T-cell (primary cell): ENCODE measurements at regions not wholly inside any gene's neighbourhood (a gene's known extent, or its start where the extent isn't known, plus 50 kb on each side); places are given as distances from the start of the nearest gene placed in this dataset.

Source experiments
- ATAC-seq, 4 experiments: fragments of 200-7000 bp in 3 of 4; fragments of 150-1000 bp in 1 of 4; cut with Tn5 transposase; replicated peaks in 1 of 4; 1 replicate in 3 of 4; 2 replicates in 1 of 4; pipeline ENCODE4 v1.10.0; 2021; ENCODE audit warnings: moderate library complexity in 3 of 4, mild to moderate bottlenecking in 2 of 4, moderate number of reproducible peaks in 1 of 4
- CTCF ChIA-PET, 2 donors: fragments of 300-600 bp; sonication (Branson Sonifier 250); formaldehyde crosslinking; loops; one replicate each; lab custom pipeline; 2022; ENCODE audit warnings: antibody characterized with exemption in 2 of 2; lab: Charles Lee
- POLR2A ChIA-PET, 2 donors: fragments of 300-600 bp; sonication (Branson Sonifier 250); formaldehyde crosslinking; loops; one replicate each; lab custom pipeline; 2022; ENCODE audit warnings: antibody characterized with exemption in 2 of 2; lab: Charles Lee
- DNase-seq, 35 experiments: peaks; one replicate each; pipeline versions ENCODE4 v3.0.0 to v3.0.0-alpha.2; 2013 to 2023
- H3K27ac ChIP-seq: one replicate; pipeline ENCODE4 v1.5.1; 2013; ENCODE audit warnings: low read length
- H3K27me3 ChIP-seq, 2 experiments: replicated peaks in 1 of 2; 1 replicate in 1 of 2; 2 replicates in 1 of 2; pipeline versions ENCODE4 v1.6.1 to v1.7.0; 2013; ENCODE audit warnings: low read length in 1 of 2, mixed read lengths in 1 of 2; ENCODE audit not compliant: control insufficient read depth in 2 of 2, insufficient read depth in 2 of 2; ENCODE audit errors: extremely low read depth in 1 of 2
- H3K36me3 ChIP-seq, 2 donors: 1 replicate in 1 of 2; 2 replicates in 1 of 2; pipeline versions ENCODE4 v1.6.1 to v1.7.0; 2013; ENCODE audit warnings: low read length in 1 of 2; ENCODE audit not compliant: control insufficient read depth in 2 of 2, insufficient read depth in 1 of 2; ENCODE audit errors: extremely low read depth in 1 of 2
- H3K4me1 ChIP-seq, 2 experiments: 1 replicate in 1 of 2; 2 replicates in 1 of 2; pipeline versions ENCODE4 v1.6.1 to v1.7.0; 2013; ENCODE audit warnings: low read length in 2 of 2, mixed read lengths in 1 of 2; ENCODE audit not compliant: insufficient read depth in 2 of 2, control insufficient read depth in 1 of 2; ENCODE audit errors: extremely low read depth in 1 of 2
- H3K4me3 ChIP-seq, 2 donors: 1 replicate in 1 of 2; 2 replicates in 1 of 2; pipeline versions ENCODE4 v1.5.1 to v1.7.0; 2013; ENCODE audit warnings: mild to moderate bottlenecking in 2 of 2, low read length in 1 of 2, moderate library complexity in 1 of 2; ENCODE audit not compliant: control insufficient read depth in 1 of 2; ENCODE audit errors: extremely low read depth in 1 of 2
- H3K9me3 ChIP-seq: 2 replicates; pipeline ENCODE4 v1.7.0; 2013
- H3K27ac Mint-ChIP-seq, 2 donors: one replicate each; pipeline ENCODE4 v1.8.0; 2020 to 2021; ENCODE audit warnings: mild to moderate bottlenecking in 2 of 2, mixed read lengths in 2 of 2
- H3K27me3 Mint-ChIP-seq, 2 donors: one replicate each; pipeline ENCODE4 v1.8.0; 2021 to 2022; ENCODE audit warnings: mixed read lengths in 2 of 2
- H3K36me3 Mint-ChIP-seq: one replicate; pipeline ENCODE4 v1.8.0; 2021; ENCODE audit warnings: mixed read lengths
- H3K4me1 Mint-ChIP-seq, 3 donors: one replicate each; pipeline ENCODE4 v1.8.0; 2020 to 2022; ENCODE audit warnings: mixed read lengths in 3 of 3, mild to moderate bottlenecking in 1 of 3
- H3K4me3 Mint-ChIP-seq, 3 donors: one replicate each; pipeline ENCODE4 v1.8.0; 2020 to 2022; ENCODE audit warnings: mild to moderate bottlenecking in 3 of 3, mixed read lengths in 3 of 3, moderate library complexity in 3 of 3
- H3K9me3 Mint-ChIP-seq, 3 donors: one replicate each; pipeline ENCODE4 v1.8.0; 2020 to 2022; ENCODE audit warnings: mixed read lengths in 3 of 3
- WGBS: methylation state at CpG from one replicate; pipeline ENCODE4 v1.1.5; 2013; ENCODE audit warnings: missing lambda C conversion rate; ENCODE audit not compliant: insufficient coverage; 5-methylcytosine and 5-hydroxymethylcytosine counted together

DNA sequence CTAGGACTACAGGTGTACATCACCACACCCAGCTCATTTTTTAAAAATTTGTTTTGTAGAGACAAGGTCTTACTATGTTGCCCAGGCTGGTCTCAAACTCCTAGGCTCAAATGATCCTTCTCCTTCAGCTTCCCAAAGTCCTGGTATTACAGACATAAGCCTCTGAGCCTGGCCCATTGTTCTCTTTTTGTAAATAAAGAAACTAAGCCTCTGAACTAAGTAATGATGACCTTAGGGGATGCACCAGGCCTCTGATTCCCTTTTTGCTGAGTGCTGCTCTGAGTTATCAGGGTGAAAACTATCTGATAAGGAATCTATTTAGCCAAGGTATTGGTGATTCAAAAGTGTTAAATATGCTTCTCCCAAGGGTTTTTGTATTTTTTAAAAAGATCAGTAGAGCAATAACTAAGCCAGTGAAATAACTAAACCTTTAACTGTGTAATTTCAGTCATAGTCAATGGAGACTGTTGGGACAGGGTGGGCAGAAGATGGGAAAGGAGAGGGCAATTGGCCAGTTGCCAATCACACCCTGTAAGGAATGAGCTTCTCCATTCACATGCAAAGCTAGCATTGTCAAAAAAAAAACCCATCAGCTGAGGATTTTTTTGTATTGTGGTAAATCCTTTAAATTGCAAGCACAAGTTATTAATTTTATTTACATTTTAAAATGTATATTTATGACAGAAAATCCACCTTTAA is 194.8 kb upstream of the PFN2 start:
- Mint-ChIP-seq H3K27me3 (peaks cover 8 to 13% of the 10 kb centered on the region in 2 donors), H3K4me3 (no peak overlapping the region), H3K27ac (no peak overlapping the region), H3K9me3 (no peaks in the 10 kb centered on the region), H3K4me1 (no peaks in the 10 kb centered on the region), H3K36me3 (no peaks in the 10 kb centered on the region)
- no peak overlapping the region for H3K27ac ChIP-seq
- no peaks in the 10 kb centered on the region for H3K36me3 ChIP-seq
- H3K4me3 ChIP-seq, result no peak overlapping the region
- ChIA-PET POLR2A (no interaction called here), CTCF (interaction anchor here in 1 of 2 donors (1.0 kb wide), 1 partner anchor 13 kb away, joined by 3 read pairs; no protein-coding TSS in a partner anchor)
- ATAC-seq (no peak), DNase-seq (no peak)
- H3K4me1 ChIP-seq, result no peaks in the 10 kb centered on the region
- no peaks in the 10 kb centered on the region for H3K27me3 ChIP-seq
- no peaks in the 10 kb centered on the region for H3K9me3 ChIP-seq

DNA sequence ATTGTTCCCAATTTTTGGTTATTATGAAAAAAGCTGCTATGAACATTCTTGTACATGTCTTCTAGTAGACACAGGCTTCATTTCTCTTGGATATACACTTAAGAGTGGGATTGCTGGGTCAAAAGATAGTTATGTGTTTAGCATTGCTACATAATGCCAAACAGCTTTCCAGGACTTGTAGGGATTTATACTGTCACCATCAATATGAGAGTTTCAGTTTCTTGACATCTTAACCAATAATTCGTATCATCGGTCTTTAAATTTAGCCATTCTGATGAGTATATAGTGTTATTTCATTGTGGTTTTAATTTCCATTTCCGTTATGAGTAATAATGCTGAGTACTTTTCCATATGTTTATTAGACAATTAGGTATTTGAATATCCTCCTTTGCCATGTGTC is 190.3 kb upstream of the PFN2 start:
- no CpG with 5 or more reads among the region's 3 CpGs for WGBS
- POLR2A ChIA-PET, result no interaction called here
- ATAC-seq (no peak), DNase-seq (no peak)
- Mint-ChIP-seq H3K9me3 (peaks cover 0 to 2% (median 0%) of the 10 kb centered on the region in 3 donors), H3K27ac (no peak overlapping the region), H3K36me3 (no peaks in the 10 kb centered on the region), H3K4me3 (no peak overlapping the region), H3K4me1 (no peaks in the 10 kb centered on the region), H3K27me3 (peaks cover 8 to 13% of the 10 kb centered on the region in 2 donors)
- CTCF ChIA-PET, result no interaction called here
- no peak overlapping the region for H3K27ac ChIP-seq
- H3K9me3 ChIP-seq, result no peaks in the 10 kb centered on the region
- H3K4me1 ChIP-seq, result no peaks in the 10 kb centered on the region
- no peak overlapping the region for H3K4me3 ChIP-seq
- H3K36me3 ChIP-seq, result no peaks in the 10 kb centered on the region
- H3K27me3 ChIP-seq, result peaks cover 0 to 2% of the 10 kb centered on the region in 2 experiments

- Histone ChIP-seq H3K4me1 (no peaks in the 10 kb centered on the region), H3K36me3 (no peaks in the 10 kb centered on the region), H3K27me3 (peaks cover 0 to 5% of the 10 kb centered on the region in 2 experiments), H3K4me3 (no peak overlapping the region), H3K27ac (no peak overlapping the region), H3K9me3 (no peaks in the 10 kb centered on the region)
- DNase-seq (no peak), ATAC-seq (no peak)
- Mint-ChIP-seq H3K9me3 (peaks cover 0 to 3% (median 0%) of the 10 kb centered on the region in 3 donors), H3K36me3 (no peaks in the 10 kb centered on the region), H3K27me3 (peaks cover 4 to 10% of the 10 kb centered on the region in 2 donors), H3K27ac (no peak overlapping the region), H3K4me3 (no peak overlapping the region), H3K4me1 (no peaks in the 10 kb centered on the region)
- WGBS, result 86% methylated on average over 1 of the region's 3 CpGs
- POLR2A ChIA-PET, result no interaction called here
- CTCF ChIA-PET, result interaction anchor here (0.7 to 1.0 kb wide), 2 partner anchors 61 to 130 kb away, joined by 4 to 6 read pairs; no protein-coding TSS in a partner anchor
Observed at GRCh38 chr3:150158943-150159625, 188.4 kb upstream of the PFN2 start.

DNA sequence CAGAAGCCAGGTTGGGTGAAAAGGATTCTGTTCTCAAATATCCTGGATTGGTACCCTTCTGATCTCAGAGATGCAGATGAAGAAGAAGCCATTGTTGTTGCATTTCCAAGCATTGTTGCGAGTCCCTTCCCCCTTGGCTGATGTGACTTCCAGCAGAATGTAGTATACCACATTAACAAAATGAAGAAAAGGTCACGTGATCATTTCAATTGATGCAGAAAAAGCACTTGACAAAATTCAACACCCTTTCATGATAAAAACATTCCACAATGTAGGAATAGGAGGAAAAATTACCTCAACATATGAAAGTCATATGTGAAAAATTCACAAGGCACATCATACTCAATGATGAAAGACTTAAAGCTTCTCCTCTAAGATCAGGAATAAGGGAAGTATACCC is 181.9 kb upstream of the PFN2 start:
- Mint-ChIP-seq H3K27me3 (peaks cover 23 to 26% of the 10 kb centered on the region in 2 donors), H3K4me1 (no peaks in the 10 kb centered on the region), H3K9me3 (peaks cover 0 to 3% (median 0%) of the 10 kb centered on the region in 3 donors), H3K27ac (no peak overlapping the region), H3K4me3 (no peak overlapping the region), H3K36me3 (no peaks in the 10 kb centered on the region)
- DNase-seq (no peak), ATAC-seq (no peak)
- no CpG with 5 or more reads among the region's 2 CpGs for WGBS
- H3K36me3 ChIP-seq, result no peaks in the 10 kb centered on the region
- POLR2A ChIA-PET, result no interaction called here
- H3K27me3 ChIP-seq, result peaks cover 0 to 3% of the 10 kb centered on the region in 2 experiments
- peaks cover 2% of the 10 kb centered on the region for H3K9me3 ChIP-seq
- no peaks in the 10 kb centered on the region for H3K4me1 ChIP-seq
- no peak overlapping the region for H3K27ac ChIP-seq
- CTCF ChIA-PET, result interaction anchor here in 1 of 2 donors (0.7 kb wide), 1 partner anchor 117 kb away, joined by 3 read pairs; no protein-coding TSS in a partner anchor
- H3K4me3 ChIP-seq, result no peak overlapping the region

- Histone ChIP-seq H3K27me3 (peaks cover 0 to 3% of the 10 kb centered on the region in 2 experiments), H3K4me1 (no peaks in the 10 kb centered on the region), H3K27ac (no peak overlapping the region), H3K4me3 (no peak overlapping the region), H3K36me3 (no peaks in the 10 kb centered on the region), H3K9me3 (peaks cover 2% of the 10 kb centered on the region)
- ChIA-PET POLR2A (no interaction called here), CTCF (interaction anchor here in 1 of 2 donors (0.6 kb wide), 1 partner anchor 18 kb away, joined by 3 read pairs; no protein-coding TSS in a partner anchor)
- H3K27ac Mint-ChIP-seq, result no peak overlapping the region
- H3K4me3 Mint-ChIP-seq, result no peak overlapping the region
- DNase-seq, result no peak
- no peaks in the 10 kb centered on the region for H3K4me1 Mint-ChIP-seq
- H3K27me3 Mint-ChIP-seq, result peaks cover 26 to 27% of the 10 kb centered on the region in 2 donors
- H3K9me3 Mint-ChIP-seq, result no peaks in the 10 kb centered on the region
- H3K36me3 Mint-ChIP-seq, result no peaks in the 10 kb centered on the region
- WGBS, result 85% methylated on average over 2 of the region's 5 CpGs
- ATAC-seq, result no peak
Observed at GRCh38 chr3:150150633-150151032, 179.9 kb upstream of the PFN2 start.

GRCh38 chr3:150149651-150150051 is 179.0 kb upstream of the PFN2 start:
- H3K27me3 Mint-ChIP-seq, result peaks cover 26 to 29% of the 10 kb centered on the region in 2 donors
- ATAC-seq (no peak), DNase-seq (no peak)
- WGBS, result no CpG with 5 or more reads among the region's 1 CpG
- no peak overlapping the region for H3K4me3 Mint-ChIP-seq
- Histone ChIP-seq H3K4me3 (no peak overlapping the region), H3K9me3 (peaks cover 2% of the 10 kb centered on the region), H3K4me1 (no peaks in the 10 kb centered on the region), H3K27me3 (peaks cover 0 to 3% of the 10 kb centered on the region in 2 experiments), H3K36me3 (no peaks in the 10 kb centered on the region), H3K27ac (no peak overlapping the region)
- CTCF ChIA-PET, result no interaction called here
- H3K27ac Mint-ChIP-seq, result no peak overlapping the region
- no peaks in the 10 kb centered on the region for H3K9me3 Mint-ChIP-seq
- no peaks in the 10 kb centered on the region for H3K4me1 Mint-ChIP-seq
- H3K36me3 Mint-ChIP-seq, result no peaks in the 10 kb centered on the region
- POLR2A ChIA-PET, result interaction anchor here in 1 of 2 donors (0.6 kb wide), 1 partner anchor 278 kb away, joined by 4 read pairs; no protein-coding TSS in a partner anchor
